HG03439 (cell line): ENCODE measurements at regions not wholly inside any gene's neighbourhood (a gene's known extent, or its start where the extent isn't known, plus 50 kb on each side); places are given as distances from the start of the nearest gene placed in this dataset.
"Not testable (repeated sequence)": the region's sequence is repeated elsewhere in the genome, so short reads cannot be mapped to it uniquely, and the experiment has no call there.

ENCODE experiments used
- ATAC-seq: cut with Tn5 transposase; IDR thresholded peaks from one replicate; pipeline ENCODE4 v1.9.1; 2021; ENCODE audit warnings: mild to moderate bottlenecking, moderate library complexity; ENCODE audit not compliant: unreplicated experiment

DNA sequence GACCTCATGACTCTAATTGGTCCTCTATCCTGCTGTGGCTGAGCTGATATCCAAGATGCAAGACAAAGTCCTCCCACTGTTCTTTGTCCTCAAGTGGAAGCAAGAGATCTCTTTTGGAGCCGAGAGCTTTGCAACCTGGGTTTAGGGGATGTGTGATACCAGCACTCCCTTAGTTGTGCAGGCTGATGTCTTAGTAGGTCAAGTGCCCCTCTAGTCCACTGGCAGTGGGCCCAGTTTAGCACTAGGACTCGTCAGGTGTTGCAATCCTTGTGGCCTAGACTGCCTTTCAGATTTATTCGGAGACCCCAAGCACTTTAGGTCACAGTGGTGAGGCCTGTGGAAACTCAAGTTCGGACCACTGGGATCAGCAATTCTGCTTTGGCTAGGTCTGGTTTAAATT, 64.0 kb downstream of the GPRASP3 start:
- no peak for ATAC-seq

DNA sequence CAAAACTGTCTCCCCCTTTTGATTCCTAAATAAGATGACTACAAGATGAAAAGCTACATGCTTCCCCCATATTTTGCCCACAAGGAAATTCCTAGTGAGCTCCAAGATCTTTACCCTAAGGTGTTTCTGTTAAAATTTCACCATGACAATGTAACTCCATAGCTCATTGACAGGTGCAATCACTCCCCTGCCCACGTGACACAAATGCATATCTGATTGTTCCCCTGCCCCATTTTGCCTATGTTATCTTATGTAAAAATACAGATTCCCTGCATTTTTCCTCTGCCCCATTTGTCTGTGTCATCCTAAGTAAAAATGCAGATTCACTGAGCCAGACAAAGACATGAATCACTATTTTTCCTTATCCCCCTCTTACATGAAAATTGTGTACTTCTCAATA, 66.7 kb downstream of the GPRASP3 start:
- ATAC-seq: no peak

DNA sequence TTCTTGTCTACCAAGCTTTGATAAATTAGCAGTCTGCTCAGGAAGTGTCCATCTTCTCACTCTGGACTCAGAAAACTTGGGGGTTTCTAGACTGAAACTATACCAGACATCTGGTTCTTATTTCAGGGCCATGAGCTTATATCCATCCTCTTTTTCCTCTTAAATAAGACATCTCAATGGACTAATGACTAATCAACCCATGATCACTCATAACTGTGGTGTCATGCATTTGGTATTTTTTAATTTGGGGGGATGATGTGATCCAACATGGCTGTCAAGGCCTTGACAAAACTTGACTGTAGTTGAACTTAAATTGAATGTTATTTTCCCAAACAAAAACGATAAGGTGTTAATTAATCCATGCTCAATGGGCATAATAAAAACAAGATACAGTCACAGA, 87.8 kb downstream of the GPRASP3 start:
- no peak for ATAC-seq

DNA sequence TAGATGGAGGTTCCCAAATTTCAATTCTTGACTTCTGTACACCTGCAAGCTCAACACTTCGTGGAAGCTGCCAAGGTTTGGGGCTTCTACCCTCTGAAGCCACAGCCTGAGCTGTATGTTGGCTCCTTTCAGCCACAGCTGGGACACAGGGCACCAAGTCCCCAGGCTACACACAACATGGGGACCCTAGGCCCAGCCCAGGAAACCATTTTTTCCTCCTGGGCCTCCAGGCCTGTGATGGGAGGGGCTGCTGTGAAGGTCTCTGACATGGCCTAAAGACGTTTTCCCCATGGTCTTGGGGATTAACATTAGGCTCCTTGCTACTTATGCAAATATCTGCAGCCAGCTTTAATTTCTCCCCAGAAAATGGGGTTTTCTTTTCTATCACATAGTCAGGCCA, 97.7 kb downstream of the GPRASP3 start:
- ATAC-seq: not testable (repeated sequence)

DNA sequence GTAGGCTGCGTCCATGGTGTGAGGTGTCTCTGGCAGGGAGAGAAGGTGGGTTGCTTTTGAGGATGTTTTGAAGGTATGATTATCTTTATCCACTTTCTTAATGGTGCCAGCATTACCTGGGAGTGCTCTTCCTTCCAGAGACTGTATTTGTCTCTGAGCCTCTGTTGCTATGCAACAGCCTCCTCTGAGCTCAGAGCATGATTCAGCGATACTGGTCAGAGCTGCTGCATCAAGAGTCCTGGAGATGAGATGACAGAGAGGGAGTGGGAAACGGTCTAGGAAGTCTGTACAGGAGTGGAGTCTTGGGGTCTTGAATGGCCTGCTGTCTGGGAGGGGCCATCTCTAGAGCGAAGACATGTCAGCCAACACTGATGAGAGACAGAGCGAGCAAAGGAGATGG, 104.4 kb upstream of the RAB40AL start:
- no peak for ATAC-seq

DNA sequence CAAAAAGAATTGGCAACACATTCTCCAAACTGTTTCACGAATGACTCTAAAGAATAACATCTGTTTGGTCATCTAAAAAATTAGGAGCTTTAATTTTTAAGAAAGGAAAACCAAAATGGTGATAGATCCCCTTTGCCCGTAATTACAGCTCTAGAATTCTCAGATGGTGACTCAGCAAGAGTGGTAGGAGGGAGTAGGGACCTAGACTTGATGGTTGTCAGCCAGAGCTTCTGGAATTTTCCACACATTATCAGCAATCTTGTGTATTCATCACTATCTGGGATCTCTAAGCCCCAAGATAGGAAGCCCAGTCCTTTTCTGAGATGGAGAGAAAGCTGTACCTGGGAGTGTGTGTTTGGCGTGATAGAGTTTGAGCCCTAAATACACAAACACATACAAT, 103.9 kb upstream of the RAB40AL start:
- ATAC-seq: no peak

DNA sequence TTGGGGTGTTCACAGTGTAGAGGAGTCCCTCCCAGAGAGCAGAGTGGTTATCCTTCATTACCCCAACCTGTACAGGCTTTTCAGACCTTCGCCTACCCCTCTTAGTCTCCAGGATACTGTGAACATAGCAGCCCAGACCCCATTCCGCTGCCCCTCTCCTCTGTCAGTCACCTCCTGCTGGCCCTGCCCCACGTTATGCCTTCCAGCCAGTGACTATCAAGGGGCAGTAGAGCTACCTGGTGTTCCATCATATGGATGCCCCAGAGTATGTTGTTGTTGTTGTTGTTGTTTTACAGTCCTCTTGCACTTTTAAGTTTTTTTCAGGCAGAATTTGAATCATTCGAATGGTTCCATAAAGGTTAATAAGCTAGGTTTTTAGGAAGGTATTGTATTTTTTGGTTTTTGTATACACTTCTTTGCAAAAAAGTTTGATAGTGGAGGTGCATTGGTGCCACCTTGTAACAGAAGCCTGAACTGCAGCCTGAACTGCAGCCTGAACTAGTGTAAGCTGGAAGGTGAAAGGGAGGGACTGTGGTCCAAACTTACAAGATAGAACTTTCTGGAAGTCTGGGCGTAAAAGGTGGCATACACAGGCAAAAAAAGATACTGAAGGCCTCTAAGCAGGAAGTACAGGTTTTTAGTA, 101.4 kb upstream of the RAB40AL start:
- ATAC-seq: no peak

DNA sequence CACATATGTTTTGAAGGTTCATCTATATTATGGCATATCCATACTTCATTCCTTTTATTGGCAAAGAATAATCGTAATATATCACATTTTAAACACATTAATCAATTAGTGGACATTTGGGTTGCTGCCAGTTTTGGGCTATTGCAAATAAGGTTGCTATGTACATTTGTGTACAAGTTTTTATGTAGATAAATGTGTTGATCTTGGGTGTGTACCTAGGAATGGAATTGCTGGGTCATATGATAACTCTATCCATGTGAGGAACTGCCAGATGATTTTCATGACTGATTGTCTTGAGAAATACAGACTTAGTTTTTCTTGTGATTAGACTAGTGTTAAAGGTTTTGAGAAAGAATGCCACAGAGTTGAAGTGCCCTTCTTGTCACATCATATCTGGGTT, 99.2 kb upstream of the RAB40AL start:
- no peak for ATAC-seq

DNA sequence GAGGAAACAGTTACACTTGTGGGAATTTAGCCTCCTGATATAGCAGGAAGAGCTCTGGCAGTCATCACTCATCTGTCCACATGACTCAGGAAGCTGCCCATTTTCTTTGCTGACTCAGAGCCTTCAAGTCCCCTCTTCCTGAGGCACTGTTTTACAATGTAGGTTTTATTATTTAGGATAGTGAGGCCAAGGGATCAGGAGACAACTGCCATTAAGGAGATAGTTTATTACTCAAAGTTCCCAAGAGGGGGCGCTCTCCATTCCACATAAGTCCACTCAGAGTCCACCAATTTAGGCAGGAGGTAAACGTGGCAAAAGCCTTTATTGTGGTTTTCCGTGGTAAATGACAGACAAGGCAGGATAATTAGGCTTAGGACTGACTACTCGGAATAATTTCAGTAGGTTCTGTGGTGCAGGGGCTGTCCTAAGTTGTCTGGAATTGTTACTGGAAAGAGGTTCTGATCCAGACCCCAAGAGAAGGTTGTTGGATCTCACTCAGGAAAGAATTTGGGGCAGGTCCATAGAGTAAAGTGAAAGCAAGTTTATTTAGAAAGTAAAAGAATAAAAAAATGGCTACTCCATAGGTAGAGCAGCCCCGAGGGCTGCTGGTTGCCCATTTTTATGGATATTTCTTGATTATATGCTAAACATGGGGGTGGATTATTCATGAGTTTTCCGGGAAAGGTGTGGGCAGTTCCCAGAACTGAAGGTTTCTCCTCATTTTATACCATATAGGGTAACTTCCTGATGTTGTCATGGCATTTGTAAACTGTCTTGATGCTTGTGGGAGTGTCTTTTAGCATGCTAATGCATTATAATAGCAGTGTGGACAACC, 96.0 kb upstream of the RAB40AL start:
- no peak for ATAC-seq

DNA sequence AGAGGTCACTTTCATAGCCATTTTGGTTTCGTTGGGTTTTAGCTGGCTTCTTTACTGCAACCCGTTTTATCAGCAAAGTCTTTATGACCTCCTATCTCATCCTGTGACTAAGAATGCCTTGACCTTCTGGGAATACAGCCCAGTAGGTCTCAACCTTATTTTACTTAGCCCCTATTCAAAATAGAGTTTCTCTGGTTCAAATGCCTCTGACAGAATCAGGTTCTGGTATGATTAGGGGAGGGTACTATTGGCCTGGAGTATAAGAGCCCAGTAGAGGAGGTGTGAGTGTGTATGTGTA, 95.4 kb upstream of the RAB40AL start:
- ATAC-seq: no peak

DNA sequence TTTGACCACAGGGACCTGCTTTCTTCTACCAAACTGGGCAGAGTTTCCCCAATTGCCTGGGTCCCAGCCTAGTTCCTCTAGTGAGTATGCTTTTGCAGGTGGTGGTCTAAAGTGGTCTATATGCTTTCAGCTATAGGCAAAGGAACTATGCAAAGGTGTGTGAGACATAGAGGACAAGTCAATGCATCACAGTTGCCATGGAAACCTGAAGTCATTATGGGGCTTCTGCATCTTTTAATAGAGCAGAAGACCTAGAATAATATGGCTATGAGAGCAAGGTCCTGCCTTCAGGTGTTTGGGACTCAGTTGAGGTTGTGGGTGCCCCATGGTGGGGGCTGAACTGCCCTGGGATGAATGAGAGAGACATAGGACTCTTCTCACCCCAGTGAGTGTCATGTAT, 92.1 kb upstream of the RAB40AL start:
- no peak for ATAC-seq

DNA sequence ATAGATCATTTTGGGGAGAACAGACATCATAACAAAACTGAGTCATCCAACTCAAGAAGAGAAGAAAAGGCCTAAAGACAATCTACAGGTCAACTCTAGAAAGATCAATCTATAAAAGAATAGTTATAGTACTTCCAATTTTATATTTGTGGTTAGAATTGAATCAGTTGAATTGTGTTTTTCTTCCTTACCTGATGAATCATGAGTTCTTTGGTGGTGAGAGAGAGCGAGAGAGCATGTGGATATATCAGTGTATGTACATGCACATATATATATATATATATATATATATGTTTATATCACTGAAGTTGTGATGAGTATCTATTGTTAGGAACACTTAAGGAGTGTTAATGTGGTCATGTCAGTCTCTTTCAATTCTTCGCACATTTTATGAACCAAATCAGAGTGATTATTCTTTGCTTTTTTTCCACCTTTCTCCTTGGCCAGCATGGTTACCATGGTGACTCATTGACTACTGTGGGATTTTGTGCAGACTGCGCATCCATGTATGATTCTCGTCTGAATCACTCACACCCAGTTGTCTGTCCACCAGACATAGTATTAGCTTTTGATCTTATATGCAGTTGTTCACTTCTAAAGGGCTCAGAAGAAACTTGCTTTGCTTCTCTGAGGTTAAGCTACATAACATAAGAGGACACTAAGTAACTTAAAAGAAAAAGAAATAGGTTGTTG, 90.4 kb upstream of the RAB40AL start:
- no peak for ATAC-seq

DNA sequence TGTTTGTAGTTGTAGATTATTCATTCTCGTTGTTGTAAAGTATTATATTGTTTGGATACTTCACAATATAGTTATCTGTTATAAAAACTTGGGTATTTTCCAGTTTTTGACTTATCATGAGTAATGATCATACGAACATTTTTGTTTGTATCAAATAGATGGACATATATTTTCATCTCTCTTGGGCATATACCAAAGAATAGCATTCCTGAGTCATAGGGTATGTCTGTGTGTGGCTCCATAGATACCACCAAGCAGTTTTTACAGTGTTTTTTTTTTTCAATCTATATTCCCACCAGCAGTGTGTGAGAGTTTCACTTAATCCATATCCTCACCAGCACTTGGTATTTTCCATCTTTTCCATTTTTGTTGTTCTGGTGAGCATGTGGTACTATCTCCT, 89.7 kb upstream of the RAB40AL start:
- no peak for ATAC-seq

DNA sequence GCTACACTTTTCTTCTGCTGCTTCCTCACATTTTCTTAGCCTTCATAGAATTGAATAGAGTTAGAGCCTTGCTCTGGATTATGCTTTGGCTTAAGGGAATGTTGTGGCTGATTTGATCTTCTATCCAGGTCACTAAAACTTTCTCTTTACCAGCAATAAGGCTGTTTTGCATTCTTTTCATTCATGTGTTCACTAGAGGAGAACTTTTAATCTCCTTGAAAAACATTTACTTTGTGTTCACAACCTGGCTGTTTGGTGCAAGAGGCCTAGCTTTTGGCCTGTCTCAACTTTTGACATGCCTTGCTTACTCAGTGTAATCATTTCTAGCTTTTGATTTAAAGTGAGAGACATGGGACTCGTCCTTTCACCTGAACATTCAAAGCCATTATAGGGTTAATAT, 87.7 kb upstream of the RAB40AL start:
- no peak for ATAC-seq

DNA sequence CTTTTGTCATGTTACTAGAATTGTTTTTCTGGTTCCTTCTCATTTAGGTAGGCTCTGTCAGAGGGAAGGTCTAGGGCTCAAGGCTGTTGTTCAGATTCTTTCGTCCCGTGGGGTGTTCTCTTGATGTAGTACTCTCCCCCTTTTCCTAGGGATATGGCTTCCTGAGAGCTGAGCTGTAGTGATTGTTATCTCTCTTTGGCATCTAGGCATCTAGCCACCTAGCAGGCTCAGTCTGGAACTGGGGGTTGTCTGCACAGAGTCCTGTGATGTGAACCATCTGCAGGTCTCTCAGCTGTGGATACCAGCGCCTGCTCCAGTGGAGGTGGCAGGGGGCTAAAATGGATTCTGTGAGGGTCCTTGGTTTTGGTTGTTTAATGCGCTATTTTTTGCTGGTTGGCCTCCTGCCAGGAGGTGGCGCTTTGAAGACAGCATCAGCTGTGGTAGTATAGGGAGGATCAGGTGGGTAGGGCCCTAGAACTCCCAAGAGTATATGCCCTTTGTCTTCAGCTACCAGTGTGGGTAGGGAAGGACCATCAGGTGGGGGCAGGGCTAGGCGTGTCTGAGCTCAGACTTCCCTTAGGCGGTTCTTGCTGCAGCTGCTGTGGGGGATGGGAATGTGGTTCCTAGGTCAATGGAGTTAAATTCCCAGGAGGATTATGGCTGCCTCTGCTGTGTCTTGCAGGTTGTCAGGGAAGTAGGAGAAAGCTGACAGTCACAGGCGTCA, 78.1 kb upstream of the RAB40AL start:
- ATAC-seq: not testable (repeated sequence)

DNA sequence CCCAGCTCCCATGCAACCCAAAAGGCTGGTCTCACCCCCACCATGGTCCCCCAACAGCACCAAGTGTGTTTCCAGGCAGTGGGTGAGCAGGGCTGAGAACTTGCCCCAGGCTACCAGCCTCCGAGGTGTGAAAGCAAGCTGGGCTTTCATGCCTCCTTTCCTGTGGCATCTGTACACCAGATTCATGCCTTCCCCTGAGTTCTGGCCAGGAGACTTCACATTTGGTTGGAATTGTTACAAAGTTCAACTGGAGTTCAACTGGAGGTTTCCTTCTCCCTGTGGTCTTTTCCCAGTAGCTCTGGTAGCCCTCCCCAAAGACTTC, 77.6 kb upstream of the RAB40AL start:
- no peak for ATAC-seq

DNA sequence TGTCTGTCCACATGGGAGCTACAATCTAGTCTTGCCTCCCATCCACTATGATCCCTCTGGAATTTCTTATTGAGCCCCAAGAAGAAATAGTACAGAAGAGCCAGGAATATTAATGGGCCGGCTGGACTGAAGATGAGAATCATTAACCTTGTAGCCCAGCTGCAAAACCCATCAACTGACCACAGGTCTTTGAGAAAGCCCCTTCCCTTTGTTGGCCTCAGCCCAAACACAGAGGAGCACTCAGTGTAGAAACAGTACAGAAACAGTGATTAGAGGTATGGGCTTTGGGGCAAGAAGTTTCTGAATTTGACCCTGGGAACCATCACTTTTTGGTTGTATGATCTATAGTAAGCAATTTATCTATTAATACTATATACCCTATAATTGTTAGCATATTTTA, 76.8 kb upstream of the RAB40AL start:
- ATAC-seq: no peak

DNA sequence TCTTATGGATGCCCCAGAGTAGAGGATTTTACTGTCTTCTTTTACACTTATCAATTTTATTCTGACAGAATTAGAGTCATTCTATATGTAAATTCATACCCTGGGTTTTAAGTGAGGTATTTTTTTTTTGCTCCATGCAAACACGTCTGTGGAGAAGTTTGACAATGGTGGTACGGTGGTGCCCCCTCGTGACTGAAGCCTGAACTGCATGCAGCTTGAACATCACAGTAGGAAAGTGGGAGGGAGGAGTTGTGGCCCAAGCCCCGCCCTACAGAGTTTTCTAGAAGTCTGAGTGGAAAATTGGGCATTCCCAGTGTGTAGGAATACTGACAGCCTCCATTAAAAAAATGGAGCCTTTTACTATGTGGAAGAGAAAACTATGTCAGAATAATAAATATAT, 73.3 kb upstream of the RAB40AL start:
- peak; percentile 98 for ATAC-seq

DNA sequence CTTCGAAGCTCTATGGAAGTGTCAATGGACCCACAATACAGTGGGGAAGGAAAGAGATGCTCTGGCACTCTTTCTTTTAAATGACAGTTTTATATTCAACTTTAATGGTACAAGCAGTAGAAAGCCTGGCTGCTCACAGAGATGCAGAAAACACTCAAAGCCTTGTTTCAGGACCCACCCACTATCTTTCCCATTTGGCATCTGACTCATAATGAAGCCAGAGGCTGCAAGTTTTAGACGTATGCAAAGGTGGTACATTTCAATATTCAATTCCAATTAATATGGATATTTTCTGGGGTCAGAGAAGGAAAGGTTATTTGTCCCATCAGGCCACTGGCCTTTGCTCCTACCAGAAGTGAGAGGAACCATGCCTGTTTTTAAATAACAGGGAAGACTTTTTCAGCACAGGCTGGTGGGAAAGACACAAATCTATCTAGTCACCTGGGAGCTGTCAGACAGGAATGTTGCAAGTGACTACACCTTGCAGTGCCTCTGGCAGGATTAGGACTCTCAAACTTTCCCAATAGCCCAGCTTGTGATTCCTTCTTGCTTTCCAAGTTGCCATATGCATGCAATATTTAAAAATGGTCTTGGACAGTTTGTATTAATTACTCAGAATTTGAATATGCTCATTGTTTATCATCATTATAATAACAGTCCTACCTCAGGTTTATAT, 70.0 kb upstream of the RAB40AL start:
- no peak for ATAC-seq

DNA sequence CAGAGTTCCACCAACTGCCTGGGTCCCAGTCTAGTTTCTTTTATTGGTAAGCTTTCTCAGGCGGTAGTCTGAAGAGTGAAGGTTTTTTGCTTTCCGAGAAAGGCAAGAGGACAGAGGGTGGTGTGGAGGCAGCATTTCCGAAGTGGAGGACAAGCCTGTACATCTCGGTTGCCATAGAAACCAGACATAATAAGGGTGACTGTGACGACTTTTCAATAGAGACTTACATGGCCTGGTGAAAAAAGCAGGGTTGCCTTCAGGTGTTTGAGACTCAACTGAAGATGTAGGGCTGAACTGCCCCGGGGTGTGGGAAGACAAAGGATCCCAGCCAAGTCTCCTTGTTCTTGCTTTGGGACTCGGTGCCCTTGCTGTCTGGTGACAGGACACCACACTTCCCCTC, 53.6 kb upstream of the RAB40AL start:
- ATAC-seq: no peak
